ENCODE measurements at regions not wholly inside any gene's neighbourhood (a gene's known extent, or its start where the extent isn't known, plus 50 kb on each side); places are given as distances from the start of the nearest gene placed in this dataset.
A peak's percentile ranks its signal among the peaks of the same experiment; 100 is the strongest.
"Not testable (repeated sequence)": the region's sequence is repeated elsewhere in the genome, so short reads cannot be mapped to it uniquely, and the experiment has no call there.

GRCh38 chr1:173307845-173308244 lies 100.7 kb upstream of the TNFSF4 start:
- no peak overlapping the region for H3K4me3 ChIP-seq (ENCODE audit: control insufficient read depth, low read depth, low read length)
- TF ChIP-seq, protein P1, sequence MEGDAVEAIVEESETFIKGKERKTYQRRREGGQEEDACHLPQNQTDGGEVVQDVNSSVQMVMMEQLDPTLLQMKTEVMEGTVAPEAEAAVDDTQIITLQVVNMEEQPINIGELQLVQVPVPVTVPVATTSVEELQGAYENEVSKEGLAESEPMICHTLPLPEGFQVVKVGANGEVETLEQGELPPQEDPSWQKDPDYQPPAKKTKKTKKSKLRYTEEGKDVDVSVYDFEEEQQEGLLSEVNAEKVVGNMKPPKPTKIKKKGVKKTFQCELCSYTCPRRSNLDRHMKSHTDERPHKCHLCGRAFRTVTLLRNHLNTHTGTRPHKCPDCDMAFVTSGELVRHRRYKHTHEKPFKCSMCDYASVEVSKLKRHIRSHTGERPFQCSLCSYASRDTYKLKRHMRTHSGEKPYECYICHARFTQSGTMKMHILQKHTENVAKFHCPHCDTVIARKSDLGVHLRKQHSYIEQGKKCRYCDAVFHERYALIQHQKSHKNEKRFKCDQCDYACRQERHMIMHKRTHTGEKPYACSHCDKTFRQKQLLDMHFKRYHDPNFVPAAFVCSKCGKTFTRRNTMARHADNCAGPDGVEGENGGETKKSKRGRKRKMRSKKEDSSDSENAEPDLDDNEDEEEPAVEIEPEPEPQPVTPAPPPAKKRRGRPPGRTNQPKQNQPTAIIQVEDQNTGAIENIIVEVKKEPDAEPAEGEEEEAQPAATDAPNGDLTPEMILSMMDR (conservative IDR thresholded peaks at IDR 0.05; ENCODE audit: control insufficient read depth, insufficient read depth, low read depth, low read length): no peak
- DNase-seq (ENCODE audit: low read depth): no peak

DNA sequence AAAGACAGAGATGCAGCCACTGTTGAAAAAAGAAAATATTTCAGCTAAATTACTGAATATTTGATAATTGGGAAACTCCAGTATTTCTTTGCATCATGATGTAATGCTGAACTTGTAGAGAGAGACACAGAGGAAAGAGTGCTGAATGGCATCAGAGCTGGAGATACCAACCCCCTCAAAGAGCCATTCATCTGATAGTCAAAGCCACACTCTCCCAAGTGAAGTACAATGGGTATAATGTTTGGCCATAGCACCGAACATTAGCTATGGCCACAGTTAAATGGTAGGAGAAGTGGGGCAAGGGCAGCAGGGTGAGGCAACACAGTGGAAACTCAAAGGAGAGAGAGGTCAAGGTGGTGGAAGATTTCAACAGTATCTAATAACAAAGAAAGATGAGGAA lies 107.5 kb upstream of the TNFSF4 start:
- TF ChIP-seq, protein P1 (conservative IDR thresholded peaks at IDR 0.05; ENCODE audit: control insufficient read depth, insufficient read depth, low read depth, low read length): no peak
- no peak overlapping the region for H3K4me3 ChIP-seq (ENCODE audit: control insufficient read depth, low read depth, low read length)
- no peak for DNase-seq (ENCODE audit: low read depth)

- no peak for DNase-seq (ENCODE audit: low read depth)
- TF ChIP-seq, protein P1 (conservative IDR thresholded peaks at IDR 0.05; ENCODE audit: control insufficient read depth, insufficient read depth, low read depth, low read length): no peak
- no peak overlapping the region for H3K4me3 ChIP-seq (ENCODE audit: control insufficient read depth, low read depth, low read length)
Observed at GRCh38 chr1:173315296-173315695, 108.2 kb upstream of the TNFSF4 start.

DNA sequence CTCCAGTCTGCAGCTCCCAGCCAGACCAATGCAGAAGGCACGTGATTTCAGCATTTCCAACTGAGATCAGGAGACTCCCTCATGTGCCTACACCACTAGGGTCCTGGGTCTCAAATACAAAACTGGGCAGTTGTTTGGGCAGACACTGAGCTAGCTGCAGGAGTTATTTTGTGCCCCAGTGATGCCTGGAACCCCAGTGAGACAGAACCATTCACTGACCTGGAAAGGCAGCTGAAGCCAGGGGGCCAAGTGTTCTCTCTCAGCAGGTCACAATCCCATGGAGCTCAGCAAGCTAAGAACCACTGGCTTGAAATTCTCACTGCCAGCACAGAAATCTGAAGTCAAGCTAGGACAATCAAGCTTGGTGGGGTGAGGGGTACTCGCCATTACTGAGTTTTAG lies 111.7 kb upstream of the TNFSF4 start:
- TF ChIP-seq, protein P1 (conservative IDR thresholded peaks at IDR 0.05; ENCODE audit: control insufficient read depth, insufficient read depth, low read depth, low read length): no peak
- no peak for DNase-seq (ENCODE audit: low read depth)

DNA sequence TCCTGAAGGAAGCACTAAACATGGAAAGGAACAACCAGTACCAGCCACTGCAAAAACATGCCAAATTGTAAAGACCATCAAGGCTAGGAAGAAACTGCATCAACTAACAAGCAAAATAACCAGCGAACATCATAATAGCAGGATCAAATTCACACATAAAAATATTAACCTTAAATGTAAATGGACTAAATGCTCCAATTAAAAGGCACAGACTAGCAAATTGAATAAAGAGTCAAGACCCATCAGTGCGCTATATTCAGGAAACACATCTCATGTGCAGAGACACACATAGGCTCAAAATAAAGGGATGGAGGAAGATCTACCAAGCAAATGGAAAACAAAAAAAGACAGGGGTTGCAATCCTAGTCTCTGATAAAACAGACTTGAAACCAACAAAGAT lies 117.2 kb upstream of the TNFSF4 start:
- H3K4me3 ChIP-seq (ENCODE audit: control insufficient read depth, low read depth, low read length); DNase-seq (ENCODE audit: low read depth): not testable (repeated sequence)

More for the DNA sequence above, 111.7 kb upstream of the TNFSF4 start:
- H3K4me3 ChIP-seq (ENCODE audit: control insufficient read depth, low read depth, low read length): no peak overlapping the region

DNA sequence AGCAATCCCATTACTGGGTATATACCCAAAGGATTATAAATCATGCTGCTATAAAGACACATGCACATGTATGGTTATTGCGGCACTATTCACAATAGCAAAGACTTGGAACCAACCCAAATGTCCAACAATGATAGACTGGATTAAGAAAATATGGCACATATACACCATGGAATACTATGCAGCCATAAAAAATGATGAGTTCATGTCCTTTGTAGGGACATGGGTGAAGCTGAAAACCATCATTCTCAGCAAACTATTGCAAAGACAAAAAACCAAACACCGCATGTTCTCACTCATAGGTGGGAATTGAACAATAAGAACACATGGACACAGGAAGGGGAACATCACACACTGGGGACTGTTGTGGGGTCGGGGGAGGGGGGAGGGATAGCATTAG lies 120.9 kb upstream of the TNFSF4 start:
- DNase-seq (ENCODE audit: low read depth); H3K4me3 ChIP-seq (ENCODE audit: control insufficient read depth, low read depth, low read length): not testable (repeated sequence)

DNA sequence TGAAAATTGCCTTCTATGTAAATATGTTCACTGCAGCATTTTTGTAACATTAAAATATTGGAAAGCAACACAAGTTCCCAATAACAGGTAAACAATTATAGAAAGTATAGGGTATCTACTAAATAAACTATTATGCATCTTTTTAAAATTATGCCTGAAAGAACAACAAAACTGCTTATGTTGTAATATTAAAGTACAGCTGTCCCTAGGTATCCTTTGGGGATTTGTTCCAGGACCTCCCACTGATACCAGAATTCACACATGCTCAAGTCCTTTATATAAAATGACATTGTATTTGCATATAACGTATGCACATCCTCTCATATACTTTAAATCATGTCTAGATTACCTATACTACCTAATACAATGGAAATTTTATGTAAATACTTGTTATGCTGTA lies 121.8 kb upstream of the TNFSF4 start:
- H3K4me3 ChIP-seq (ENCODE audit: control insufficient read depth, low read depth, low read length): no peak overlapping the region
- TF ChIP-seq, protein P1 (conservative IDR thresholded peaks at IDR 0.05; ENCODE audit: control insufficient read depth, insufficient read depth, low read depth, low read length): no peak
- DNase-seq (ENCODE audit: low read depth): no peak

DNA sequence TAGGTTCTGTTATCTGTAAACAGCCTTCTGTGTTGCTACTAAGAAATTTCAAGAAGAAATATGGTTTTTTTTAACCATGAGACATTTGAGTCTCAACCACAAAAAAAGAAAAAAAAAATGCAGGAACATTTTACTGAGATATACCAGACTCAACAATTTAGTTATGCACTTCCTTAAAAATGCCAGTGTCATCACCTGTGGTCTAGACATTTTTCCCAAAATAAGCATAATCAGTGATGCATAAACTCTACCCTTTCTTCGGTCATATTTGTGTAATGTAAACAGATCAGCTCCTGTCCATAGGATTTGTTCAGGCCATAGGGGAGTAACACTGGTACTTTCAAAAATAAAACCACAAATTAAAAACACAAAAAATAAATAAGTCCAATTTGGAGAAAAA lies 122.6 kb upstream of the TNFSF4 start:
- H3K4me3 ChIP-seq (ENCODE audit: control insufficient read depth, low read depth, low read length): no peak overlapping the region
- TF ChIP-seq, protein P1 (conservative IDR thresholded peaks at IDR 0.05; ENCODE audit: control insufficient read depth, insufficient read depth, low read depth, low read length): no peak
- peak; percentile 87 for DNase-seq (ENCODE audit: low read depth)

Measured in fibroblast of mammary gland (primary cell).